SK-N-SH (cell line): ENCODE measurements at regions not wholly inside any gene's neighbourhood (a gene's known extent, or its start where the extent isn't known, plus 50 kb on each side); places are given as distances from the start of the nearest gene placed in this dataset.

Experiments used
- CTCF ChIA-PET: fragments of 300-600, 350-600 bp; formaldehyde crosslinking; extraction: SDS; loops from one replicate; lab custom pipeline; 2021; lab: Yijun Ruan, JAX
- POLR2A ChIA-PET: fragments of 350-600 bp; sonication (Branson Sonifier 250); formaldehyde crosslinking; extraction: SDS; loops from one replicate; lab custom pipeline; 2020; ENCODE audit warnings: antibody characterized with exemption, inconsistent platforms; lab: Yijun Ruan, JAX
- DNase-seq: peaks from one replicate; pipeline ENCODE4 v3.0.0; 2012
- H2AFZ ChIP-seq: fragments of 200-600 bp; sonication (generic); 2 replicates; pipeline ENCODE4 v1.8.1; 2016; ENCODE audit warnings: antibody characterized with exemption, mild to moderate bottlenecking, low read depth
- H3F3A ChIP-seq: fragments of 200-600 bp; sonication (generic); replicated peaks from 2 replicates; pipeline ENCODE3; 2016; ENCODE audit warnings: antibody characterized with exemption, mild to moderate bottlenecking; ENCODE audit not compliant: insufficient read depth
- H3K27ac ChIP-seq, 2 experiments: fragments of 200-500 bp in 1 of 2; fragments of 200-600 bp in 1 of 2; sonication (Bioruptor generic) in 1 of 2; sonication (generic), shearing (Covaris generic) in 1 of 2; 2 replicates each; pipeline versions ENCODE4 v1.5.1 to v1.6.1; 2014 to 2016; ENCODE audit warnings: low read depth in 2 of 2, inconsistent platforms in 1 of 2, low read length in 1 of 2, mild to moderate bottlenecking in 1 of 2, mixed read lengths in 1 of 2
- H3K27me3 ChIP-seq: fragments of 200-600 bp; sonication (generic), shearing (Covaris generic); 2 replicates; pipeline ENCODE4 v1.6.1; 2016; ENCODE audit warnings: mixed run types; ENCODE audit not compliant: insufficient read depth
- H3K36me3 ChIP-seq, 2 experiments: fragments of 200-500 bp in 1 of 2; fragments of 200-600 bp in 1 of 2; sonication (Bioruptor generic) in 1 of 2; sonication (generic) in 1 of 2; replicated peaks in 1 of 2; 2 replicates each; pipeline versions ENCODE3 to v1.5.1; 2014 to 2016; ENCODE audit warnings: low read length in 1 of 2, mild to moderate bottlenecking in 1 of 2; ENCODE audit not compliant: insufficient read depth in 2 of 2, control insufficient read depth in 1 of 2
- H3K4me1 ChIP-seq, 2 experiments: fragments of 200-500 bp in 1 of 2; fragments of 200-600 bp in 1 of 2; sonication (Bioruptor generic) in 1 of 2; sonication (generic), shearing (Covaris generic) in 1 of 2; 2 replicates each; pipeline versions ENCODE4 v1.5.1 to v1.6.1; 2014 to 2016; ENCODE audit warnings: low read depth in 1 of 2, low read length in 1 of 2, mixed run types in 1 of 2; ENCODE audit not compliant: insufficient read depth in 2 of 2, control insufficient read depth in 1 of 2
- H3K4me2 ChIP-seq: fragments of 200-600 bp; sonication (generic), shearing (Covaris generic); 2 replicates; pipeline ENCODE4 v1.6.1; 2017; ENCODE audit warnings: mixed run types
- H3K4me3 ChIP-seq, 2 experiments: fragments of 200-500 bp in 1 of 2; fragments of 200-600 bp in 1 of 2; sonication (Bioruptor generic) in 1 of 2; sonication (generic), shearing (Covaris generic) in 1 of 2; 2 replicates each; pipeline versions ENCODE4 v1.5.1 to v1.8.1; 2014 to 2016; ENCODE audit warnings: low read depth in 2 of 2, inconsistent platforms in 1 of 2, low read length in 1 of 2, mild to moderate bottlenecking in 1 of 2, mixed read lengths in 1 of 2, moderate library complexity in 1 of 2
- H3K79me2 ChIP-seq: fragments of 200-600 bp; sonication (generic); 2 replicates; pipeline ENCODE4 v1.8.1; 2017; ENCODE audit warnings: mild to moderate bottlenecking; ENCODE audit not compliant: insufficient read depth
- H3K9ac ChIP-seq: fragments of 200-600 bp; sonication (generic); 2 replicates; pipeline ENCODE4 v1.6.1; 2017; ENCODE audit warnings: mixed run types
- H3K9me2 ChIP-seq: fragments of 200-600 bp; sonication (generic); 2 replicates; pipeline ENCODE4 v1.6.1; 2017; ENCODE audit warnings: mixed run types
- H3K9me3 ChIP-seq: fragments of 200-600 bp; sonication (generic); 2 replicates; pipeline ENCODE4 v1.6.1; 2017; ENCODE audit warnings: mixed run types, mild to moderate bottlenecking, moderate library complexity
- H4K20me1 ChIP-seq: fragments of 200-600 bp; sonication (generic); 2 replicates; pipeline ENCODE4 v1.6.1; 2017; ENCODE audit warnings: mild to moderate bottlenecking, mixed run types; ENCODE audit not compliant: insufficient read depth
- CHD2 ChIP-seq: fragments of 150-350 bp; IDR thresholded peaks from 2 replicates; pipeline ENCODE4 v1.6.1; 2018; ENCODE audit warnings: low read length; ENCODE audit not compliant: partially characterized antibody
- ELF1 ChIP-seq: IDR thresholded peaks from 2 replicates; pipeline ENCODE4 v1.4.0; 2012
- EZH2phosphoT487 ChIP-seq: fragments of 200-600 bp; sonication (generic); IDR thresholded peaks from 2 replicates; pipeline ENCODE4 v1.6.1; 2017; ENCODE audit warnings: low read depth, mixed run types, mild to moderate bottlenecking, antibody characterized with exemption, moderate library complexity, borderline replicate concordance
- FOXM1 ChIP-seq: IDR thresholded peaks from 2 replicates; pipeline ENCODE4 v1.4.0; 2012; ENCODE audit warnings: low read depth, mild to moderate bottlenecking
- GATA2 ChIP-seq: sonication (generic); formaldehyde crosslinking; IDR thresholded peaks from 2 replicates; pipeline ENCODE4 v1.5.0; 2020; ENCODE audit warnings: mild to moderate bottlenecking, missing genetic modification reagents
- MEF2A ChIP-seq: IDR thresholded peaks from 2 replicates; pipeline ENCODE4 v1.4.0; 2012; ENCODE audit warnings: low read depth, borderline replicate concordance
- MXI1 ChIP-seq: IDR thresholded peaks from 2 replicates; pipeline ENCODE4 v1.6.1; 2012; ENCODE audit warnings: mild to moderate bottlenecking, low read depth, low read length, improper control_type of control experiment
- NFIC ChIP-seq: IDR thresholded peaks from 2 replicates; pipeline ENCODE4 v1.4.0; 2012; ENCODE audit warnings: borderline replicate concordance
- NRF1 ChIP-seq: IDR thresholded peaks from 2 replicates; pipeline ENCODE4 v1.6.1; 2012; ENCODE audit warnings: low read depth, mild to moderate bottlenecking, low read length
- POLR2AphosphoS5 ChIP-seq: IDR thresholded peaks from 2 replicates; pipeline ENCODE4 v1.6.1; 2012; ENCODE audit warnings: low read depth, low read length
- RAD21 ChIP-seq: IDR thresholded peaks from 2 replicates; pipeline ENCODE4 v1.6.1; 2012; ENCODE audit warnings: mild to moderate bottlenecking, low read length
- RCOR1 ChIP-seq: fragments of 150-350 bp; IDR thresholded peaks from 2 replicates; pipeline ENCODE4 v1.6.1; 2017; ENCODE audit warnings: antibody characterized with exemption, low read length
- RXRA ChIP-seq: IDR thresholded peaks from 2 replicates; pipeline ENCODE4 v1.4.0; 2012; ENCODE audit warnings: low read depth, mild to moderate bottlenecking, borderline replicate concordance
- TCF12 ChIP-seq: IDR thresholded peaks from 2 replicates; pipeline ENCODE4 v1.4.0; 2012
- TEAD4 ChIP-seq: IDR thresholded peaks from 2 replicates; pipeline ENCODE4 v1.4.0; 2012; ENCODE audit warnings: mild to moderate bottlenecking, borderline replicate concordance; ENCODE audit not compliant: insufficient read depth
- WGBS: methylation state at CpG from one replicate; pipeline ENCODE4 v1.1.6; 2017; ENCODE audit warnings: low lambda C conversion rate; 5-methylcytosine and 5-hydroxymethylcytosine counted together
- TF ChIP-seq, protein P1 (sequence below): fragments of 200-600 bp; sonication (generic); IDR thresholded peaks from 2 replicates; pipeline ENCODE4 v1.6.1; 2017; ENCODE audit warnings: antibody characterized with exemption, mild to moderate bottlenecking, moderate library complexity
- TF ChIP-seq, protein P2 (sequence below): IDR thresholded peaks from 2 replicates; pipeline ENCODE4 v1.4.0; 2012; ENCODE audit warnings: low read depth, borderline replicate concordance
- TF ChIP-seq, protein P3 (sequence below): IDR thresholded peaks from 2 replicates; pipeline ENCODE4; 2012
- TF ChIP-seq, protein P4 (sequence below): fragments of 150-350 bp; IDR thresholded peaks from 2 replicates; pipeline ENCODE4 v1.6.1; 2017; ENCODE audit warnings: antibody characterized with exemption, low read length, low read depth, borderline replicate concordance
- TF ChIP-seq, protein P5 (sequence below): IDR thresholded peaks from 2 replicates; pipeline ENCODE4 v1.4.0; 2012; ENCODE audit warnings: low read depth, borderline replicate concordance

DNA sequence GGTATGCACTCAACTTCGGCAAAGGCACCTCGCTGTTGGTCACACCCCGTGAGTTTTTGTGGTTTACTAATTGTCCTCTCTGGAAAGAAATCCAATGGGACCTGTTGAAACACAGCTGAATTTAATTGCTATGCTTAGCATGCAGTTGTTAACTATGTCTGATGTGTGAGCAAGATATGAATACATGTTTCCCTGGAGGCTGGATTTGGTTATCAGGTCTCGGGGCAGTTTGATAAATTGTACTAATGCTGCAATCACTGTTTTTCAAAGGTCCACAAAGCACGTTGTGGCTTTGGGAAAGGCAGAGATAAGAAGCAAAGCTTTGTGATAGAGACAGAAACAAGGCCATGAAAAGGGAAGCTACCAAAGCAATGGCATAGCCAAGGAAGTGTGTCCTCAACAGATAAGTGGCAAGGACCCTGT, 91.3 kb downstream of the DAD1 start:
- Histone ChIP-seq H2AFZ (no peak overlapping the region), H3K9me2 (no peaks in the 10 kb centered on the region), H3K27me3 (peaks cover 17% of the 10 kb centered on the region; the same call in 1 of the 2 replicates), H3K36me3 (no peaks in the 10 kb centered on the region), H3K79me2 (no peaks in the 10 kb centered on the region), H3K27ac (no peak overlapping the region), H4K20me1 (no peaks in the 10 kb centered on the region), H3K4me3 (no peak overlapping the region), H3K9me3 (no peaks in the 10 kb centered on the region), H3K9ac (no peak overlapping the region), H3K4me1 (no peaks in the 10 kb centered on the region), H3F3A (no peaks in the 10 kb centered on the region), H3K4me2 (no peak overlapping the region)
- TF ChIP-seq NRF1 = no peak
- TF ChIP-seq MXI1 = no peak
- TF ChIP-seq, protein P1, sequence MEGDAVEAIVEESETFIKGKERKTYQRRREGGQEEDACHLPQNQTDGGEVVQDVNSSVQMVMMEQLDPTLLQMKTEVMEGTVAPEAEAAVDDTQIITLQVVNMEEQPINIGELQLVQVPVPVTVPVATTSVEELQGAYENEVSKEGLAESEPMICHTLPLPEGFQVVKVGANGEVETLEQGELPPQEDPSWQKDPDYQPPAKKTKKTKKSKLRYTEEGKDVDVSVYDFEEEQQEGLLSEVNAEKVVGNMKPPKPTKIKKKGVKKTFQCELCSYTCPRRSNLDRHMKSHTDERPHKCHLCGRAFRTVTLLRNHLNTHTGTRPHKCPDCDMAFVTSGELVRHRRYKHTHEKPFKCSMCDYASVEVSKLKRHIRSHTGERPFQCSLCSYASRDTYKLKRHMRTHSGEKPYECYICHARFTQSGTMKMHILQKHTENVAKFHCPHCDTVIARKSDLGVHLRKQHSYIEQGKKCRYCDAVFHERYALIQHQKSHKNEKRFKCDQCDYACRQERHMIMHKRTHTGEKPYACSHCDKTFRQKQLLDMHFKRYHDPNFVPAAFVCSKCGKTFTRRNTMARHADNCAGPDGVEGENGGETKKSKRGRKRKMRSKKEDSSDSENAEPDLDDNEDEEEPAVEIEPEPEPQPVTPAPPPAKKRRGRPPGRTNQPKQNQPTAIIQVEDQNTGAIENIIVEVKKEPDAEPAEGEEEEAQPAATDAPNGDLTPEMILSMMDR = no peak
- TF ChIP-seq RCOR1 = no peak
- no peak for TF ChIP-seq RAD21
- no peak for TF ChIP-seq GATA2
- no peak for TF ChIP-seq EZH2phosphoT487
- no peak for TF ChIP-seq POLR2AphosphoS5
- no peak for TF ChIP-seq TCF12
- TF ChIP-seq MEF2A = no peak
- TF ChIP-seq FOXM1 = no peak
- TF ChIP-seq CHD2 = no peak
- no peak for TF ChIP-seq RXRA
- no peak for TF ChIP-seq ELF1
- TF ChIP-seq, protein P2, sequence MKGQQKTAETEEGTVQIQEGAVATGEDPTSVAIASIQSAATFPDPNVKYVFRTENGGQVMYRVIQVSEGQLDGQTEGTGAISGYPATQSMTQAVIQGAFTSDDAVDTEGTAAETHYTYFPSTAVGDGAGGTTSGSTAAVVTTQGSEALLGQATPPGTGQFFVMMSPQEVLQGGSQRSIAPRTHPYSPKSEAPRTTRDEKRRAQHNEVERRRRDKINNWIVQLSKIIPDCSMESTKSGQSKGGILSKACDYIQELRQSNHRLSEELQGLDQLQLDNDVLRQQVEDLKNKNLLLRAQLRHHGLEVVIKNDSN = no peak
- TF ChIP-seq, protein P3, sequence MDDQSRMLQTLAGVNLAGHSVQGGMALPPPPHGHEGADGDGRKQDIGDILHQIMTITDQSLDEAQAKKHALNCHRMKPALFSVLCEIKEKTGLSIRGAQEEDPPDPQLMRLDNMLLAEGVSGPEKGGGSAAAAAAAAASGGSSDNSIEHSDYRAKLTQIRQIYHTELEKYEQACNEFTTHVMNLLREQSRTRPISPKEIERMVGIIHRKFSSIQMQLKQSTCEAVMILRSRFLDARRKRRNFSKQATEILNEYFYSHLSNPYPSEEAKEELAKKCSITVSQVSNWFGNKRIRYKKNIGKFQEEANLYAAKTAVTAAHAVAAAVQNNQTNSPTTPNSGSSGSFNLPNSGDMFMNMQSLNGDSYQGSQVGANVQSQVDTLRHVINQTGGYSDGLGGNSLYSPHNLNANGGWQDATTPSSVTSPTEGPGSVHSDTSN = no peak
- TF ChIP-seq, protein P4, sequence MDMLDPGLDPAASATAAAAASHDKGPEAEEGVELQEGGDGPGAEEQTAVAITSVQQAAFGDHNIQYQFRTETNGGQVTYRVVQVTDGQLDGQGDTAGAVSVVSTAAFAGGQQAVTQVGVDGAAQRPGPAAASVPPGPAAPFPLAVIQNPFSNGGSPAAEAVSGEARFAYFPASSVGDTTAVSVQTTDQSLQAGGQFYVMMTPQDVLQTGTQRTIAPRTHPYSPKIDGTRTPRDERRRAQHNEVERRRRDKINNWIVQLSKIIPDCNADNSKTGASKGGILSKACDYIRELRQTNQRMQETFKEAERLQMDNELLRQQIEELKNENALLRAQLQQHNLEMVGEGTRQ = no peak
- no peak for TF ChIP-seq TEAD4
- TF ChIP-seq NFIC = no peak
- TF ChIP-seq, protein P5, sequence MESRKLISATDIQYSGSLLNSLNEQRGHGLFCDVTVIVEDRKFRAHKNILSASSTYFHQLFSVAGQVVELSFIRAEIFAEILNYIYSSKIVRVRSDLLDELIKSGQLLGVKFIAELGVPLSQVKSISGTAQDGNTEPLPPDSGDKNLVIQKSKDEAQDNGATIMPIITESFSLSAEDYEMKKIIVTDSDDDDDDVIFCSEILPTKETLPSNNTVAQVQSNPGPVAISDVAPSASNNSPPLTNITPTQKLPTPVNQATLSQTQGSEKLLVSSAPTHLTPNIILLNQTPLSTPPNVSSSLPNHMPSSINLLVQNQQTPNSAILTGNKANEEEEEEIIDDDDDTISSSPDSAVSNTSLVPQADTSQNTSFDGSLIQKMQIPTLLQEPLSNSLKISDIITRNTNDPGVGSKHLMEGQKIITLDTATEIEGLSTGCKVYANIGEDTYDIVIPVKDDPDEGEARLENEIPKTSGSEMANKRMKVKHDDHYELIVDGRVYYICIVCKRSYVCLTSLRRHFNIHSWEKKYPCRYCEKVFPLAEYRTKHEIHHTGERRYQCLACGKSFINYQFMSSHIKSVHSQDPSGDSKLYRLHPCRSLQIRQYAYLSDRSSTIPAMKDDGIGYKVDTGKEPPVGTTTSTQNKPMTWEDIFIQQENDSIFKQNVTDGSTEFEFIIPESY = no peak
- DNase-seq = no peak
- ChIA-PET POLR2A (no interaction called here), CTCF (interaction anchor here (0.6 to 0.7 kb wide), 2 partner anchors 17 to 59 kb away, joined by 3 read pairs; no protein-coding TSS in a partner anchor)
- 34% methylated on average over 5 of the region's 5 CpGs for WGBS
